Fibroblast of lung (primary cell): ENCODE measurements at regions not wholly inside any gene's neighbourhood (a gene's known extent, or its start where the extent isn't known, plus 50 kb on each side); places are given as distances from the start of the nearest gene placed in this dataset.

Source experiments
- CTCF ChIP-seq, 2 donors: IDR thresholded peaks in 1 of 2; conservative IDR thresholded peaks in 1 of 2; 1 replicate in 1 of 2; 2 replicates in 1 of 2; pipeline ENCODE4 v1.5.1; 2011 to 2012; ENCODE audit warnings: low read length in 2 of 2, control low read depth in 1 of 2, inconsistent platforms in 1 of 2, low read depth in 1 of 2, mild to moderate bottlenecking in 1 of 2
- EZH2 ChIP-seq: IDR thresholded peaks from 2 replicates; pipeline ENCODE4 v1.5.1; 2012; ENCODE audit warnings: low read length, control low read depth, mild to moderate bottlenecking; ENCODE audit errors: missing control alignments

GRCh38 chr6:128657181-128657580 lies 136.8 kb upstream of the PTPRK start:
- TF ChIP-seq EZH2 (no peak), CTCF (conservative IDR thresholded peaks at IDR 0.05 in 1 of 2, IDR thresholded peaks at IDR 0.05 in 1 of 2; ENCODE audit: low read depth in 1 of 2, low read length in 2 of 2) (no peak)
